ENCODE measurements at regions not wholly inside any gene's neighbourhood (a gene's known extent, or its start where the extent isn't known, plus 50 kb on each side); places are given as distances from the start of the nearest gene placed in this dataset.
"Not testable (repeated sequence)": the region's sequence is repeated elsewhere in the genome, so short reads cannot be mapped to it uniquely, and the experiment has no call there.

GRCh38 chr3:118785415-118785814, 249.2 kb downstream of the IGSF11 start:
- no peak for DNase-seq (ENCODE audit: low read depth in 2 of 2)

GRCh38 chr3:118791246-118791645, 243.4 kb downstream of the IGSF11 start:
- DNase-seq (ENCODE audit: low read depth in 2 of 2): no peak

GRCh38 chr3:118792191-118792590, 242.5 kb downstream of the IGSF11 start:
- no peak for DNase-seq (ENCODE audit: low read depth in 2 of 2)

- DNase-seq (ENCODE audit: low read depth in 2 of 2): no peak
Observed at GRCh38 chr3:118793176-118793575, 241.5 kb downstream of the IGSF11 start.

- no peak for DNase-seq (ENCODE audit: low read depth in 2 of 2)
Observed at GRCh38 chr3:118799303-118799702, 235.3 kb downstream of the IGSF11 start.

- no peak for DNase-seq (ENCODE audit: low read depth in 2 of 2)
Observed at GRCh38 chr3:118801899-118802298, 232.7 kb downstream of the IGSF11 start.

GRCh38 chr3:118802325-118803095, 232.1 kb downstream of the IGSF11 start:
- no peak for DNase-seq (ENCODE audit: low read depth in 2 of 2)

GRCh38 chr3:118803096-118803476, 231.6 kb downstream of the IGSF11 start:
- no peak for DNase-seq (ENCODE audit: low read depth in 2 of 2)

GRCh38 chr3:118805007-118805406, 229.6 kb downstream of the IGSF11 start:
- DNase-seq (ENCODE audit: low read depth in 2 of 2): no peak

- no peak for DNase-seq (ENCODE audit: low read depth in 2 of 2)
Observed at GRCh38 chr3:118806423-118806822, 228.2 kb downstream of the IGSF11 start.

- not testable (repeated sequence) for DNase-seq (ENCODE audit: low read depth in 2 of 2)
Observed at GRCh38 chr3:118807349-118807748, 227.3 kb downstream of the IGSF11 start.

- no peak for DNase-seq (ENCODE audit: low read depth in 2 of 2)
Observed at GRCh38 chr3:118808723-118809122, 225.9 kb downstream of the IGSF11 start.

- no peak for DNase-seq (ENCODE audit: low read depth in 2 of 2)
Observed at GRCh38 chr3:118809696-118810498, 224.7 kb downstream of the IGSF11 start.

- DNase-seq (ENCODE audit: low read depth in 2 of 2): no peak
Observed at GRCh38 chr3:118810499-118811035, 224.1 kb downstream of the IGSF11 start.

- no peak for DNase-seq (ENCODE audit: low read depth in 2 of 2)
Observed at GRCh38 chr3:118811236-118811732, 223.4 kb downstream of the IGSF11 start.

- no peak for DNase-seq (ENCODE audit: low read depth in 2 of 2)
Observed at GRCh38 chr3:118813472-118813871, 221.2 kb downstream of the IGSF11 start.

- peak; percentile 54 to 61 for DNase-seq (ENCODE audit: low read depth in 2 of 2)
Observed at GRCh38 chr3:118817748-118818165, 216.9 kb downstream of the IGSF11 start.

- DNase-seq (ENCODE audit: low read depth in 2 of 2): no peak
Observed at GRCh38 chr3:118818386-118818785, 216.3 kb downstream of the IGSF11 start.

- no peak for DNase-seq (ENCODE audit: low read depth in 2 of 2)
Observed at GRCh38 chr3:118823626-118824025, 211.0 kb downstream of the IGSF11 start.

- no peak for DNase-seq (ENCODE audit: low read depth in 2 of 2)
Observed at GRCh38 chr3:118827446-118827845, 207.2 kb downstream of the IGSF11 start.

- DNase-seq (ENCODE audit: low read depth in 2 of 2): no peak
Observed at GRCh38 chr3:118828351-118828750, 206.3 kb downstream of the IGSF11 start.

- no peak for DNase-seq (ENCODE audit: low read depth in 2 of 2)
Observed at GRCh38 chr3:118833075-118833474, 201.6 kb downstream of the IGSF11 start.

Data from lung microvascular endothelial cell (primary cell).